Nephron progenitor cell (in vitro differentiated cells): ENCODE measurements at regions not wholly inside any gene's neighbourhood (a gene's known extent, or its start where the extent isn't known, plus 50 kb on each side); places are given as distances from the start of the nearest gene placed in this dataset.

Source experiments
- DNase-seq: peaks from one replicate; pipeline ENCODE4 v3.0.0; 2021
- H3K27ac Mint-ChIP-seq: 2 replicates; pipeline ENCODE4 v1.8.0; 2021; ENCODE audit warnings: mild to moderate bottlenecking, moderate library complexity, mixed read lengths
- H3K27me3 Mint-ChIP-seq: 2 replicates; pipeline ENCODE4 v1.8.0; 2021; ENCODE audit warnings: mild to moderate bottlenecking, low read depth, mixed read lengths; ENCODE audit not compliant: poor library complexity
- H3K36me3 Mint-ChIP-seq: 2 replicates; pipeline ENCODE4 v1.8.0; 2021; ENCODE audit warnings: low read depth, mixed read lengths
- H3K4me1 Mint-ChIP-seq: 2 replicates; pipeline ENCODE4 v1.8.0; 2021; ENCODE audit warnings: mixed read lengths
- H3K4me3 Mint-ChIP-seq: 2 replicates; pipeline ENCODE4 v1.8.0; 2021; ENCODE audit warnings: mild to moderate bottlenecking, moderate library complexity, mixed read lengths
- H3K9me3 Mint-ChIP-seq: 2 replicates; pipeline ENCODE4 v1.8.0; 2021; ENCODE audit warnings: mild to moderate bottlenecking, moderate library complexity, mixed read lengths
- TF ChIP-seq, protein P1 (sequence below): fragments of 200-600 bp; sonication (generic); IDR thresholded peaks from 2 replicates; pipeline ENCODE4 v1.5.0; 2021; ENCODE audit warnings: antibody characterized with exemption

DNA sequence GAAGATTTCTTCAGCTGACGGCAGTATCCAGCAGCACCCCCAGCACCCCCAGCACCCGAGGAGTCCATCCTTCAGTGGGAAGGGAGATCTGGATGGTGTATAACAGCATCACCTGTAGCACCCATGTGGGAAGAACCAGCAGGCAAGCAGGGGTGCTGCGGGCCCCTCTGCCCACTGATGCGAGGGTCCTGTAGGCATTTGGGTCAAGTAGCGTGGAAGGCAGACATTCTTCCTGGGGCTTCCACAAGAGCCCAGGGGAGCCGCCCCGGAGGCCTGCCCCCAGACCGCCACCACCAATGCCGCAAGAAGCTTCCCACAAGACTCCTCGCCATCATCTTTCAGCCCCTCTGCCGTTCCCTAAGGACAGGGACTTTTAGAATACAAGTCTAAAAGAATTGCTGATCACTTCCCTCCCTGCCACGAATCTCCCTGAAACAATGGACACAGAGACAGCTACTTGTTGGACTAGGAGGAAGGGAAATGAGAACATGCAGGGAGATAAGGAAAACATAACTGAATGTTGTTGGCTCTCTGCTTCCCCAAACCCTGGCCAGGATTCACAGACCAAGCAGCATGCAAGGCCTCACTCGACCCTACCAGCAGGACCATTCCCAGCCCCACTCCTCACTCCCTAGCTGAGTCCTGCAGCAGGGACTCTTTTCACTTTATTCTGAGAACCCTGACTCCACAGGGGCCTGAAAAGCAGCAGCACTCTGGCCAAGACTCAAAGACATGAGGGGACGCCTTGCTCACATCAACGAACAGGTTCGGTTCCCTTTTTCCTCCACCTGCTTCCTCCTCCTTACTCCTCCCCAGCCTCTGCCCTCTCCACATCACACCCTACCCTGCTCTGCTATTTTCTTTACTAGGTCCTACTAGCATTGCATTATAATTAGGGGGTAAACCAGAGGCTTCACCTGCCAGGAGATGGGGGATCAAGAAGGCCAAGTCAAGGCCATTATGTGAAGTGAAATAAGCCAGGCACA is 164.5 kb downstream of the HERPUD2 start:
- TF ChIP-seq, protein P1, sequence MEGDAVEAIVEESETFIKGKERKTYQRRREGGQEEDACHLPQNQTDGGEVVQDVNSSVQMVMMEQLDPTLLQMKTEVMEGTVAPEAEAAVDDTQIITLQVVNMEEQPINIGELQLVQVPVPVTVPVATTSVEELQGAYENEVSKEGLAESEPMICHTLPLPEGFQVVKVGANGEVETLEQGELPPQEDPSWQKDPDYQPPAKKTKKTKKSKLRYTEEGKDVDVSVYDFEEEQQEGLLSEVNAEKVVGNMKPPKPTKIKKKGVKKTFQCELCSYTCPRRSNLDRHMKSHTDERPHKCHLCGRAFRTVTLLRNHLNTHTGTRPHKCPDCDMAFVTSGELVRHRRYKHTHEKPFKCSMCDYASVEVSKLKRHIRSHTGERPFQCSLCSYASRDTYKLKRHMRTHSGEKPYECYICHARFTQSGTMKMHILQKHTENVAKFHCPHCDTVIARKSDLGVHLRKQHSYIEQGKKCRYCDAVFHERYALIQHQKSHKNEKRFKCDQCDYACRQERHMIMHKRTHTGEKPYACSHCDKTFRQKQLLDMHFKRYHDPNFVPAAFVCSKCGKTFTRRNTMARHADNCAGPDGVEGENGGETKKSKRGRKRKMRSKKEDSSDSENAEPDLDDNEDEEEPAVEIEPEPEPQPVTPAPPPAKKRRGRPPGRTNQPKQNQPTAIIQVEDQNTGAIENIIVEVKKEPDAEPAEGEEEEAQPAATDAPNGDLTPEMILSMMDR, result no peak
- Mint-ChIP-seq H3K27ac (no peak overlapping the region), H3K27me3 (peaks cover 26% of the 10 kb centered on the region), H3K9me3 (no peaks in the 10 kb centered on the region), H3K4me1 (no peaks in the 10 kb centered on the region), H3K4me3 (no peak overlapping the region), H3K36me3 (no peaks in the 10 kb centered on the region)
- DNase-seq, result no peak

DNA sequence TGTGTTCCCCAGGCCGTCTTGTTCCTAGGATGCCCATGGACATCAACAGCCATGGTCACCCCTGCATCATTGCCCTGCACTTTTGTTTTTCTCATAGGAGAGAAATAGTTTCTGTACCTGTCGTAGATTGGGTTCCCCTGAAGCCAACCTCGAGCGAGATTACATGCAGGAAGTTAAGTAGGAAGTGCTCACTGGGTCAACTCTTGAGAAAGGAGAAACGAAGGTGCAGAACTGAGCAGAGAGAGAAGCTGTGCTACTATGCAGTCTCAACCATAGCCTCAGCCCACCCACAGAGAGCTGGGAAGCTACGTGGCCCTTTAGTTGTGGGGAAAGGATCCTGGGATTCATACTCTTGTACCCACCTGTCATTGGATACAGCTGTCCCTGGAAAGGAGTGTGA is 165.2 kb downstream of the HERPUD2 start:
- TF ChIP-seq, protein P1, result no peak
- DNase-seq, result no peak
- Mint-ChIP-seq H3K9me3 (no peaks in the 10 kb centered on the region), H3K4me1 (no peaks in the 10 kb centered on the region), H3K4me3 (no peak overlapping the region), H3K27me3 (peaks cover 26% of the 10 kb centered on the region), H3K27ac (no peak overlapping the region), H3K36me3 (no peaks in the 10 kb centered on the region)

DNA sequence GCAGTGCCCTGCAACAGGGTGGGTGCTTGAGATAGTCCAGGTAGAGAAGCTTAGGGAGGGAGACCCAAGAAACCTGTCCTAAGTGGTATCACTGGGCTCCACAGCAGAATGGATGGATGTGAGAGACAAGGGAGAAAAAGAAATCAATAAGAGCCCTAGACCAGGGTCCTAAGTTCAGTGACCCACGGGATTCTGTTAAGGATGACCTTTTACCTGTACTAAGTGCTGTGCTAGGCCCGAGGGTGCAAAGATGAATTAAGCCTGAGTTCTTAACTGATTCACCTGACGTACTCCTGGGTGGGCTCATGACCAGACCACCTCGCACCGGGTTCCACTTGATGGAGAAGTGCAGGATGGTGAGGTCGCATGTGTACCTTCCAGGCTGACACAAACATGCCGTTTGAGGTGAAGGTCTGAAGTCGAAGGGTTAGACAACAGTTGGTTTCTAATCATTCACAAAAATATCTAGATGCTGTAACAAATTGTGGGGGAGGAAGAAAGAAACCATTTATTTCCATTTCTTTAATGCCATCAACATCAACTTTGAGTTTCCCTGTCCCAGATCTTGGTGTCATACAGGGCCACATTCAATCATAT is 166.5 kb downstream of the HERPUD2 start:
- DNase-seq, result no peak
- H3K9me3 Mint-ChIP-seq, result no peaks in the 10 kb centered on the region
- no peaks in the 10 kb centered on the region for H3K36me3 Mint-ChIP-seq
- H3K4me3 Mint-ChIP-seq, result no peak overlapping the region
- TF ChIP-seq, protein P1, result no peak
- H3K27me3 Mint-ChIP-seq, result peaks cover 24% of the 10 kb centered on the region
- H3K4me1 Mint-ChIP-seq, result no peaks in the 10 kb centered on the region
- H3K27ac Mint-ChIP-seq, result no peak overlapping the region

DNA sequence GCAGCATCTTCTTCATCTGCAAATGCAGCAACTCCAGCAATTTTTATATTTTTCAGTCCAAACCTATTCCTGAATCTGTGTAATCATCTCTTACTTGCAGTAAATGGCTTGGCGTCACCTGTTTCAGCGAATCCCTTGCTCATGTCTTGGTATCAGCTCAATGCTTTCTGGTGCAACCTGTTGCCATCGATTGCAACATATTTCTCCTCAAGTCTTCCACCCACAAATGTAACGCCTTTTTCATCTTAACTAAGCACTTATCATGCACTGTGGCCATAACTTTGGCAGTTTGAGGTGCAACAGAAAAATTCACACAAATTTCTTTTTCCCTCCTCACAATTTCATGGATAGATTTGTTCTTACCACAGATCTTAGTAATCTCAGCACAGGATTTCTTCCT is 168.3 kb downstream of the HERPUD2 start:
- H3K4me3 Mint-ChIP-seq, result no peak overlapping the region
- TF ChIP-seq, protein P1, result no peak
- DNase-seq, result no peak
- H3K27ac Mint-ChIP-seq, result no peak overlapping the region
- H3K9me3 Mint-ChIP-seq, result no peaks in the 10 kb centered on the region
- H3K36me3 Mint-ChIP-seq, result no peaks in the 10 kb centered on the region
- H3K4me1 Mint-ChIP-seq, result no peaks in the 10 kb centered on the region
- peaks cover 30% of the 10 kb centered on the region for H3K27me3 Mint-ChIP-seq

DNA sequence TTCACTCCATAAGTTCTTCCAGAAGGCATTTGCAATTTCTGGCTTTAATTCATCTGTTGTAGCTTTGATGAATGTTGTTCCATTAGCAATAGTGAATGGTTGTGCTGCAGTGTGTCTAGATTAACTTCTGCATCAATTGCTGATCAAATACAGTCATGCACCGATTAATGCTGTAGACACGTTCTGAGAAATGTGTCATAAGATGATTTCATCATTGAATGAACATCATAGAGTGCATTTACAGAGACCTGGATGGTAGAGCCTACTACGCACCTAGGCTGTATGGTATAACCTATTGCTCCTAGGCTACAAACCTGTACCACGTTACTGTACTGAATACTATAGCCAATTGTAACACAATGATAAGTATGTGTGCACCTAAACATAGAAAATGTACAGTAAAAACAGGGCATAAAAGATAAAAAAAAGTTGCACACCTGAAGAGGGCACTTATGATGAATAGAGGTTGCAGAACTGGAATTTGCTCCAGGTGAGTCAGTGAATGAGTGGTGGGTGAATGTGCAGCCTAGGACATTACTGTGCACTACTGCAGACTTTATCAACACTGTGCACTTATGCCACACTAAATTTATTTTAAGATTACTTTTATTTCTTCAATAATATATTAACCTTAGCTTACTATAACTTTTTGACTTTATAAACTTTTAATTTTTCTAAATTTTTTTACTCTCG is 170.7 kb downstream of the HERPUD2 start:
- DNase-seq, result no peak
- no peaks in the 10 kb centered on the region for H3K9me3 Mint-ChIP-seq
- no peaks in the 10 kb centered on the region for H3K4me1 Mint-ChIP-seq
- H3K27me3 Mint-ChIP-seq, result peaks cover 45% of the 10 kb centered on the region
- TF ChIP-seq, protein P1, result no peak
- no peaks in the 10 kb centered on the region for H3K36me3 Mint-ChIP-seq
- no peak overlapping the region for H3K4me3 Mint-ChIP-seq
- H3K27ac Mint-ChIP-seq, result no peak overlapping the region
